GM12878 (cell line): ENCODE measurements at regions not wholly inside any gene's neighbourhood (a gene's known extent, or its start where the extent isn't known, plus 50 kb on each side); places are given as distances from the start of the nearest gene placed in this dataset.

Source experiments
- ATAC-seq: fragments of 200-7000 bp; cut with Tn5 transposase; 3 replicates; pipeline ENCODE4 v1.9.1; 2020; ENCODE audit warnings: mild to moderate bottlenecking, moderate library complexity
- BruUV-seq: library from RNA; stranded (reverse); fragments of 400-500 nt; replicated peaks from 2 replicates; lab custom pipeline; 2021; lab: Mats Ljungman, UMichigan
- CTCF ChIA-PET: fragments of 300-600 bp; sonication (Branson Sonifier 250); formaldehyde crosslinking; extraction: SDS; loops from one replicate; lab custom pipeline; 2021; ENCODE audit warnings: inconsistent platforms; lab: Yijun Ruan, JAX
- POLR2A ChIA-PET: fragments of 350-600 bp; formaldehyde crosslinking; extraction: SDS; loops from one replicate; lab custom pipeline; 2021; ENCODE audit warnings: inconsistent platforms; lab: Charles Lee
- RAD21 ChIA-PET: fragments of 300-600 bp; sonication (Branson Sonifier 250); formaldehyde crosslinking; loops from one replicate; lab custom pipeline; 2023; ENCODE audit warnings: antibody characterized with exemption; ENCODE audit not compliant: unreplicated experiment; lab: Charles Lee
- SMC1A ChIA-PET: fragments of 300-600 bp; sonication (Branson Sonifier 250); formaldehyde crosslinking; loops from one replicate; lab custom pipeline; 2023; ENCODE audit not compliant: unreplicated experiment, uncharacterized antibody; lab: Charles Lee
- DNase-seq: peaks from one replicate; pipeline ENCODE4 v3.0.0-alpha.2; 2011; ENCODE audit warnings: low read depth, low spot score
- FAIRE-seq: peaks from 3 replicates; lab custom pipeline; 2011; peaks lifted over from hg19 to GRCh38; lab: Jason Lieb, UNC
- H2AFZ ChIP-seq: 2 replicates; pipeline ENCODE4 v1.6.0; 2011; ENCODE audit warnings: low read depth, low read length, control low read depth; ENCODE audit not compliant: control insufficient read depth
- H3K27ac ChIP-seq: 2 replicates; pipeline ENCODE4 v1.5.1; 2011; ENCODE audit warnings: control low read depth; ENCODE audit not compliant: control insufficient read depth, insufficient read depth
- H3K27me3 ChIP-seq, 2 experiments: replicated peaks in 1 of 2; 2 replicates each; pipeline versions ENCODE4 v1.6.0 to v1.6.1; 2011; ENCODE audit warnings: low read length in 1 of 2; ENCODE audit not compliant: control insufficient read depth in 2 of 2, insufficient read depth in 2 of 2
- H3K36me3 ChIP-seq, 2 experiments: 2 replicates each; pipeline ENCODE4 v1.5.1; 2011; ENCODE audit warnings: low read length in 1 of 2; ENCODE audit not compliant: control insufficient read depth in 2 of 2, insufficient read depth in 2 of 2
- H3K4me1 ChIP-seq: 2 replicates; pipeline ENCODE4 v1.6.1; 2011; ENCODE audit warnings: mild to moderate bottlenecking, low read length, moderate library complexity, mixed read lengths; ENCODE audit not compliant: control insufficient read depth, insufficient read depth
- H3K4me2 ChIP-seq: 2 replicates; pipeline ENCODE4 v1.6.0; 2011; ENCODE audit warnings: control low read depth; ENCODE audit not compliant: control insufficient read depth, insufficient read depth
- H3K4me3 ChIP-seq: fragments of 200-600 bp; sonication (generic); 2 replicates; pipeline ENCODE4 v1.5.1; 2016
- H3K79me2 ChIP-seq: 2 replicates; pipeline ENCODE4 v1.6.0; 2011; ENCODE audit warnings: low read length; ENCODE audit not compliant: control insufficient read depth, insufficient read depth
- H3K9ac ChIP-seq: 2 replicates; pipeline ENCODE4 v1.8.0; 2011; ENCODE audit warnings: low read length, control low read depth, mixed read lengths; ENCODE audit not compliant: control insufficient read depth, insufficient read depth
- H3K9me3 ChIP-seq: replicated peaks from 3 replicates; pipeline ENCODE4 v1.5.1; 2011; ENCODE audit warnings: mild to moderate bottlenecking, low read length; ENCODE audit not compliant: control insufficient read depth, insufficient read depth
- H4K20me1 ChIP-seq: 2 replicates; pipeline ENCODE4 v1.6.0; 2011; ENCODE audit not compliant: control insufficient read depth, insufficient read depth
- BCL11A ChIP-seq: IDR thresholded peaks from 2 replicates; pipeline ENCODE4 v1.6.1; 2011; ENCODE audit warnings: low read depth, low read length
- BCL3 ChIP-seq: IDR thresholded peaks from 2 replicates; pipeline ENCODE4 v1.6.1; 2011; ENCODE audit warnings: borderline replicate concordance, low read depth, mild to moderate bottlenecking, moderate library complexity, low read length; ENCODE audit not compliant: insufficient read depth, poor library complexity, severe bottlenecking
- CREB1 ChIP-seq: IDR thresholded peaks from 2 replicates; pipeline ENCODE4 v1.6.1; 2012; ENCODE audit warnings: low read depth, mild to moderate bottlenecking, inconsistent platforms
- EED ChIP-seq: sonication (generic); IDR thresholded peaks from 2 replicates; pipeline ENCODE4 v1.6.1; 2016; ENCODE audit warnings: antibody characterized with exemption, low read depth
- IKZF1 ChIP-seq: fragments of 450-650 bp; conservative IDR thresholded peaks from 2 replicates; pipeline ENCODE4 v1.6.1; 2017; ENCODE audit warnings: antibody characterized with exemption, mild to moderate bottlenecking
- IKZF2 ChIP-seq, 2 experiments: fragments of 450-650 bp; IDR thresholded peaks; 2 replicates each; pipeline ENCODE4 v1.6.1; 2017; ENCODE audit warnings: mild to moderate bottlenecking in 2 of 2, moderate library complexity in 2 of 2
- JUNB ChIP-seq: IDR thresholded peaks from 2 replicates; pipeline ENCODE4 v1.6.1; 2016; ENCODE audit warnings: antibody characterized with exemption, mild to moderate bottlenecking
- KDM1A ChIP-seq: fragments of 200-600 bp; sonication (generic); IDR thresholded peaks from 2 replicates; pipeline ENCODE4 v1.6.1; 2016; ENCODE audit warnings: borderline replicate concordance
- MLLT1 ChIP-seq: fragments of 450-650 bp; IDR thresholded peaks from 2 replicates; pipeline ENCODE4 v1.6.1; 2016; ENCODE audit warnings: mild to moderate bottlenecking
- PBX3 ChIP-seq: IDR thresholded peaks from 2 replicates; pipeline ENCODE4 v1.6.1; 2011; ENCODE audit warnings: mild to moderate bottlenecking, low read depth, low read length, moderate library complexity; ENCODE audit not compliant: insufficient replicate concordance
- PKNOX1 ChIP-seq: fragments of 450-650 bp; IDR thresholded peaks from 2 replicates; pipeline ENCODE4 v1.6.1; 2016; ENCODE audit warnings: mild to moderate bottlenecking
- YY1 ChIP-seq: IDR thresholded peaks from 2 replicates; pipeline ENCODE4 v1.6.1; 2011; ENCODE audit warnings: low read depth, mild to moderate bottlenecking, low read length
- WGBS: methylation state at CpG from one replicate; pipeline ENCODE4 v1.1.6; 2016; ENCODE audit warnings: low lambda C conversion rate; ENCODE audit not compliant: insufficient replicate concordance, insufficient coverage; ENCODE audit errors: missing lambda C conversion rate; 5-methylcytosine and 5-hydroxymethylcytosine counted together
- in situ Hi-C: fragments of 300-500 bp; cut with MboI; formaldehyde crosslinking; loops from 9 replicates; pipeline ENCODE4 v1.14.3; 2018; ENCODE audit warnings: mixed read lengths
- intact Hi-C: fragments of 100-400 bp; cut with micrococcal nuclease; formaldehyde crosslinking; loops from one replicate; pipeline ENCODE4 v1.14.2; 2022; ENCODE audit not compliant: unreplicated experiment

GRCh38 chr12:93137656-93138612 lies 208.8 kb upstream of the EEA1 start:
- peak; percentile 77 for ATAC-seq
- intact Hi-C loops = loop anchor here (2.0 to 5.0 kb wide), 3 partner anchors 41 to 243 kb away; no protein-coding TSS in a partner anchor
- TF ChIP-seq IKZF2 (IDR thresholded peaks at IDR 0.05) (peak; percentile 35 to 48; a peak in 2 of 4 replicates), PBX3 (peak; percentile 49), PKNOX1 (peak; percentile 74), CREB1 (0 out of 2 replicates have a peak, but pooled peaks have one; percentile 21), JUNB (peak; percentile 83), KDM1A (no peak), BCL11A (peak; percentile 28; the same call in 1 of the 2 replicates), YY1 (peak; percentile 28; the same call in 1 of the 2 replicates), IKZF1 (peak; percentile 51), MLLT1 (no peak), EED (0 out of 2 replicates have a peak, but pooled peaks have one; percentile 43), BCL3 (peak; percentile 69)

More at GRCh38 chr12:93137656-93138612, 208.8 kb upstream of the EEA1 start:
- DNase-seq = no peak
- Histone ChIP-seq H3K27ac (peak overlapping the region; percentile 59; the same call in 1 of the 2 replicates), H3K79me2 (no peaks in the 10 kb centered on the region), H4K20me1 (no peaks in the 10 kb centered on the region), H3K27me3 (no peaks in the 10 kb centered on the region), H3K36me3 (no peaks in the 10 kb centered on the region), H3K9me3 (no peaks in the 10 kb centered on the region; the same call in 2 of the 3 replicates), H3K9ac (no peak overlapping the region), H3K4me2 (0 out of 2 replicates have a peak overlapping the region, but pooled peaks have one; percentile 31), H3K4me3 (no peak overlapping the region), H3K4me1 (peaks cover 45% of the 10 kb centered on the region), H2AFZ (peak overlapping the region; percentile 42)
- ChIA-PET SMC1A (interaction anchor here (0.8 to 13.8 kb wide), 60 partner anchors 9 to 365 kb away, joined by 3 to 221 read pairs (median 7); partner anchors contain the start of gene NUDT4), CTCF (interaction anchor here (0.8 to 9.0 kb wide), 27 partner anchors 11 to 964 kb away, joined by 3 to 120 read pairs (median 4); no protein-coding TSS in a partner anchor), POLR2A (interaction anchor here (0.8 to 5.9 kb wide), 31 partner anchors 9 to 293 kb away, joined by 3 to 52 read pairs (median 4); partner anchors contain the start of gene NUDT4), RAD21 (interaction anchor here (0.8 to 9.4 kb wide), 46 partner anchors 9 to 964 kb away, joined by 3 to 178 read pairs (median 6); partner anchors contain the start of gene NUDT4)
- no peak for FAIRE-seq
- 18% methylated on average over 6 of the region's 6 CpGs for WGBS
- in situ Hi-C loops = no loop called here
- BruUV-seq = no TSS peak
